ENCODE measurements at regions not wholly inside any gene's neighbourhood (a gene's known extent, or its start where the extent isn't known, plus 50 kb on each side); places are given as distances from the start of the nearest gene placed in this dataset.
A peak's percentile ranks its signal among the peaks of the same experiment; 100 is the strongest.

- DNase-seq, result no peak
Measured at GRCh38 chr6:15061908-15062515, 183.9 kb upstream of the JARID2 start.

GRCh38 chr6:15062516-15063252, 183.2 kb upstream of the JARID2 start:
- no peak for DNase-seq

GRCh38 chr6:15063253-15063853, 182.5 kb upstream of the JARID2 start:
- no peak for DNase-seq

- no peak for DNase-seq
Measured at GRCh38 chr6:15065261-15065989, 180.4 kb upstream of the JARID2 start.

GRCh38 chr6:15066089-15066758, 179.6 kb upstream of the JARID2 start:
- no peak for DNase-seq

- DNase-seq, result no peak
Measured at GRCh38 chr6:15073344-15073789, 172.5 kb upstream of the JARID2 start.

- DNase-seq, result no peak
Measured at GRCh38 chr6:15073883-15074465, 171.9 kb upstream of the JARID2 start.

GRCh38 chr6:15074806-15075205, 171.1 kb upstream of the JARID2 start:
- no peak for DNase-seq

GRCh38 chr6:15076565-15076964, 169.3 kb upstream of the JARID2 start:
- no peak for DNase-seq

- no peak for DNase-seq
Measured at GRCh38 chr6:15077006-15077405, 168.9 kb upstream of the JARID2 start.

GRCh38 chr6:15077961-15078360, 167.9 kb upstream of the JARID2 start:
- no peak for DNase-seq

GRCh38 chr6:15079288-15079817, 166.5 kb upstream of the JARID2 start:
- no peak for DNase-seq

- DNase-seq, result no peak
Measured at GRCh38 chr6:15080895-15081294, 165.0 kb upstream of the JARID2 start.

GRCh38 chr6:15081447-15081846, 164.4 kb upstream of the JARID2 start:
- DNase-seq, result no peak

- no peak for DNase-seq
Measured at GRCh38 chr6:15082708-15083107, 163.2 kb upstream of the JARID2 start.

GRCh38 chr6:15086348-15087158, 159.3 kb upstream of the JARID2 start:
- DNase-seq, result no peak

- DNase-seq, result no peak
Measured at GRCh38 chr6:15087186-15087589, 158.7 kb upstream of the JARID2 start.

- DNase-seq, result no peak
Measured at GRCh38 chr6:15088904-15089568, 156.8 kb upstream of the JARID2 start.

- peak; percentile 9 for DNase-seq
Measured at GRCh38 chr6:15089569-15090144, 156.2 kb upstream of the JARID2 start.

GRCh38 chr6:15090145-15090579, 155.7 kb upstream of the JARID2 start:
- peak; percentile 20 for DNase-seq
